ENCODE measurements at regions not wholly inside any gene's neighbourhood (a gene's known extent, or its start where the extent isn't known, plus 50 kb on each side); places are given as distances from the start of the nearest gene placed in this dataset.

DNA sequence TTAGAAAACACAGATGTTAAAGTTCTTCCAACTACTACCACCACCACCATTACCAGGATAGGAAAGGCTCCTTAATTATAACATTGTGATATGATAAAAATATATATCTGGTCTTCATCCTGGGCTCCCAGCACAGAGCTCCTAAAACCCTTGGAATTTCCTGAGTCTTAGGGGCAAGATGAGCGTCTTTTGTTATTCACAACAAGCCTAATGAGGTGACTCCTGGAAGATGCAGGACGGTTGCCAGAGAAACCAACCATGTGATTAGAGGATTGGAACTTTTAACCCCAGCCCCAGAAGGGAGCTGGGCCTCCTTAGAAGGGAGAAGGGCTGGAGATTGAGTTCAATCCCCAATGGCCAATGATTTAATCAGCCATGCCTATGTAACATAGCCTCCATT is 148.0 kb upstream of the ADRA1B start:
- Histone ChIP-seq H3K36me3 (no peaks in the 10 kb centered on the region), H3K9me3 (no peaks in the 10 kb centered on the region), H3K27ac (no peak overlapping the region), H3K27me3 (no peaks in the 10 kb centered on the region), H3K4me1 (peaks cover 3 to 4% of the 10 kb centered on the region in 2 donors), H3K4me3 (replicated peaks in 1 of 3) (no peak overlapping the region)
- intact Hi-C loops (cut with DNase I): no loop called here
- 53 to 65% methylated on average over 2 of the region's 2 CpGs for WGBS, 2 donors
- TF ChIP-seq POLR2A (IDR thresholded peaks at IDR 0.05): no peak
- TF ChIP-seq, protein P1, sequence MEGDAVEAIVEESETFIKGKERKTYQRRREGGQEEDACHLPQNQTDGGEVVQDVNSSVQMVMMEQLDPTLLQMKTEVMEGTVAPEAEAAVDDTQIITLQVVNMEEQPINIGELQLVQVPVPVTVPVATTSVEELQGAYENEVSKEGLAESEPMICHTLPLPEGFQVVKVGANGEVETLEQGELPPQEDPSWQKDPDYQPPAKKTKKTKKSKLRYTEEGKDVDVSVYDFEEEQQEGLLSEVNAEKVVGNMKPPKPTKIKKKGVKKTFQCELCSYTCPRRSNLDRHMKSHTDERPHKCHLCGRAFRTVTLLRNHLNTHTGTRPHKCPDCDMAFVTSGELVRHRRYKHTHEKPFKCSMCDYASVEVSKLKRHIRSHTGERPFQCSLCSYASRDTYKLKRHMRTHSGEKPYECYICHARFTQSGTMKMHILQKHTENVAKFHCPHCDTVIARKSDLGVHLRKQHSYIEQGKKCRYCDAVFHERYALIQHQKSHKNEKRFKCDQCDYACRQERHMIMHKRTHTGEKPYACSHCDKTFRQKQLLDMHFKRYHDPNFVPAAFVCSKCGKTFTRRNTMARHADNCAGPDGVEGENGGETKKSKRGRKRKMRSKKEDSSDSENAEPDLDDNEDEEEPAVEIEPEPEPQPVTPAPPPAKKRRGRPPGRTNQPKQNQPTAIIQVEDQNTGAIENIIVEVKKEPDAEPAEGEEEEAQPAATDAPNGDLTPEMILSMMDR (IDR thresholded peaks at IDR 0.05): no peak
- no peak for DNase-seq

- Histone ChIP-seq H3K9me3 (no peaks in the 10 kb centered on the region), H3K4me1 (peaks cover 3 to 8% of the 10 kb centered on the region in 2 donors), H3K36me3 (no peaks in the 10 kb centered on the region), H3K27me3 (no peaks in the 10 kb centered on the region), H3K4me3 (replicated peaks in 1 of 3) (no peak overlapping the region), H3K27ac (peak overlapping the region in 1 of 3 donors; percentile 16)
- no peak for DNase-seq
- TF ChIP-seq, protein P1 (IDR thresholded peaks at IDR 0.05): no peak
- intact Hi-C loops (cut with DNase I): no loop called here
- 66 to 67% methylated on average over 6 of the region's 6 CpGs for WGBS, 2 donors
Measured at GRCh38 chr5:159772698-159773061, 143.6 kb upstream of the ADRA1B start.

DNA sequence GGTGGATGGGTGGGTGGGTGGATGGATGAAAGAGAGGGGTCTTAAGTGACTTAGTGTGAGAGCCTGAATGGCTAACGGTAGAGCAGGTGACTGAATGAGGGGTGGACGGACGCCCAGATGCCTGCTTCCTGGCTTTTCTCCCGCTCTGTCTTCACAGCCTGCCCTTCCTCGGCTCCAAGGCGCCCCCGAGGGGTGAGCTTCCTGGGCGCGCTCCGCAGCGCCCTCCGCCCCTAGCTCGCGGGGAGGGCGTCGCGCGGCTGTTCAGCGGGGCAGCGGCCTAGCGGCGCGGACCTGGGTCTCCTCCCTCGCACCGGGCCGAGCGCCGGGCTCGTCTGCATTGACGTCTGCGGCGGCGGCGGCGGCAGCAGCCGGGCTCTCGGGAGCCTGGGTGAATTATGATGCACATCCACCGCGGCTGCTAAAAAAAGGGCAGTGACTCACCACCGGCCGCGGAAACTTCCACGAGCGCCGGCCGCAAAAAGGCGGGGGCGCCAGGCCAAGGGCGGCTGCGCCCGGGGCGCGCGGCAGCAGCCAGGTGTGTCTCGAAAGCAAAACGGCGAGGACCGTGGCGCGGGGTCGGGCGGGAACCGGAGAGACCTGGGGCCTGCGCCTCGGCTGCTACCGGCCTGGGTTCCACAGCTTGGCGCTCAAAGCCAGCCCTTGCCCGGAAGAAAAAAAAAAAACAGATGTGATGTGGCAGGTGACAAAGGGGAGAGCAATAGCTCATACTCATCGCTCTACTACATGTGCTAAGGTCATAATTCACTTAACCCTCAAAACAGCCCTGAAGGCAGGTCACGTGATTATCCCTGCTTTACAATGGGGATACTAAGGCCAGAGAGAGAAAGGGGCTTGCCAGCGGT is 143.0 kb upstream of the ADRA1B start:
- H3K36me3 ChIP-seq: no peaks in the 10 kb centered on the region
- H3K4me3 ChIP-seq (replicated peaks in 1 of 3): peak overlapping the region in 1 of 3 donors; percentile 27
- intact Hi-C loops (cut with DNase I): no loop called here
- no peak for TF ChIP-seq POLR2A (IDR thresholded peaks at IDR 0.05)
- TF ChIP-seq, protein P1 (IDR thresholded peaks at IDR 0.05): peak in 3 of 6 experiments; percentile 16 to 31 (median 20)
- 4 to 6% methylated on average over 35 to 38 of the region's 71 CpGs for WGBS, 2 donors
- peak overlapping the region in 2 of 3 donors; percentile 5 to 16 for H3K27ac ChIP-seq
- peaks cover 3 to 8% of the 10 kb centered on the region in 2 donors for H3K4me1 ChIP-seq
- DNase-seq: peak; percentile 68 to 72
- H3K9me3 ChIP-seq: no peaks in the 10 kb centered on the region
- no peaks in the 10 kb centered on the region for H3K27me3 ChIP-seq

DNA sequence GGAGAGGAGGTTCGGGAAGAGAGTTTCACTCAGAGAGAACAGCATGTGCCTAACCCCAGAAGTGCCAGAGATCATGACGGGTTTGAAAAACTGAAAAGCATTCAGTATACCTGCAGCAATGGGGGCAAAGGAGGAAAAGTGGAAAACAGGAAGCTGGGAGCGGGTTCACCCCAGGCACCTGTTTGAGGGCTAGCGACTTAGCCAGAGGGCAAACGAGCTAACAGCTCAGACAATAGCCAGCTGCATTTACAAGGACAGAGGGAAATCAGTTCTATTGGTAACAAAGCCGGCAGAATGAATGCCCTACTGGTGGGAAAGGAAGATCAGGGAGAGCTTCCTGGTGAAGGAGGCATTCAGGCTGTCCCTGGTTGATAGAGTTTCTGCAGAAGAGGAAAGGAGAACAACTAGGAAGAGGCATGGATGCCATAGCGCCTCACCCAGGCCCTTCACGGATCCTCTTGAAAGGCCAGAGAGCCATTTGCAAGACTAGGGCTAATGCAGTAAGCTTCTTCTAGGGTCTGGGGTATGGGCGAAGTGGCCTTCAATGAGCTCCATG is 141.7 kb upstream of the ADRA1B start:
- Histone ChIP-seq H3K4me1 (peaks cover 3 to 8% of the 10 kb centered on the region in 2 donors), H3K9me3 (no peaks in the 10 kb centered on the region), H3K27ac (no peak overlapping the region), H3K4me3 (replicated peaks in 1 of 3) (no peak overlapping the region), H3K36me3 (no peaks in the 10 kb centered on the region), H3K27me3 (no peaks in the 10 kb centered on the region)
- TF ChIP-seq, protein P1 (IDR thresholded peaks at IDR 0.05): no peak
- no peak for TF ChIP-seq POLR2A (IDR thresholded peaks at IDR 0.05)
- 93% methylated on average over 9 of the region's 9 CpGs for WGBS, 2 donors
- intact Hi-C loops (cut with DNase I): no loop called here
- no peak for DNase-seq

DNA sequence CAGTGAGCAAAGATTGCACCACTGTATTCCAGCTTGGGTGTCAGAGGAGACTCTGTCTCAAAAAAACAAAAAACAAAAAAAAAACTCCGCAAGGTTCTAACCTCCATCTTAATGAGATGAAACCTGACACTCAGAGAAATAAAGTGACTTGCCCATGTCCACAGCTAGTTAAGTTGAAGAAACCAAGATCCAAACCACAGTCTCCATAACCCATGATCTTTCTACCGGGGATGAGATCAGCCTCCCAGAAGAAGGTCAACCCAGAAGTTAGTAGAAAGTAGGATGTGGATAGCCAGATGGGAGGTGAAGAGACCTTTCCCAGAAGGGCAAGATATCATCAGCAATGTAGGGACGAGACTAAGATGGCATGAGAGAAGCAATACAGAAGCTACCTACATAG is 140.4 kb upstream of the ADRA1B start:
- intact Hi-C loops (cut with DNase I): no loop called here
- WGBS, 2 donors: 87 to 91% methylated on average over 3 of the region's 3 CpGs
- peaks cover 3 to 8% of the 10 kb centered on the region in 2 donors for H3K4me1 ChIP-seq

More for the DNA sequence above, 140.4 kb upstream of the ADRA1B start:
- TF ChIP-seq, protein P1 (IDR thresholded peaks at IDR 0.05): no peak
- TF ChIP-seq POLR2A (IDR thresholded peaks at IDR 0.05): no peak
- DNase-seq: no peak
- Histone ChIP-seq H3K4me3 (replicated peaks in 1 of 3) (no peak overlapping the region), H3K27me3 (no peaks in the 10 kb centered on the region), H3K36me3 (no peaks in the 10 kb centered on the region), H3K27ac (no peak overlapping the region), H3K9me3 (no peaks in the 10 kb centered on the region)
